Body of pancreas (tissue), 4 donors: ENCODE measurements at regions not wholly inside any gene's neighbourhood (a gene's known extent, or its start where the extent isn't known, plus 50 kb on each side); places are given as distances from the start of the nearest gene placed in this dataset.

Experiments used
- POLR2A ChIP-seq, 3 donors: fragments of 450-650 bp; IDR thresholded peaks; one replicate each; pipeline ENCODE4 v1.6.1; 2016; ENCODE audit warnings: antibody characterized with exemption in 3 of 3, mild to moderate bottlenecking in 2 of 3
- TF ChIP-seq, protein P1 (sequence below), 7 experiments: fragments of 450-650 bp in 4 of 7; fragments of 200-600 bp in 3 of 7; sonication (generic) in 3 of 7; IDR thresholded peaks; one replicate each; pipeline ENCODE4 v1.5.1; 2016 to 2019; ENCODE audit warnings: antibody characterized with exemption in 7 of 7

DNA sequence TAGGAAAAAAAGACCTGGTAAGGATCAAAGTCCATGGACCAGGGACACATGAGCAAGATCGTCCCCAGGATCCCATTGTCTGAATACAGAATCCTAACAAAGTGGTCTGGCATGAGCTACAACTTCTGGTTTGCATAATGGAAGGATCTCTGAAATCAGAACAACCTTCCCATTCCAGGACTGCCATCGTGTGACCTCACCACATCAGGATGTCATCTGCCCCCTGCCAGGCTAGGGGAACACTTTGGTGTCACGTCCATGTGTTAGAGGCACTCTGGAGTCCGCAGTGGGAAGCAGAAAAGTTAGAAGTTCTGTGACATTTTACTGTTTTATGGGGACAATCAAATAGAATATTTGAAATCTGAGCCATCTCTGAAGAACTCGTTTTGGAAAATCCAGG is 160.7 kb downstream of the RGS9 start:
- TF ChIP-seq, protein P1, sequence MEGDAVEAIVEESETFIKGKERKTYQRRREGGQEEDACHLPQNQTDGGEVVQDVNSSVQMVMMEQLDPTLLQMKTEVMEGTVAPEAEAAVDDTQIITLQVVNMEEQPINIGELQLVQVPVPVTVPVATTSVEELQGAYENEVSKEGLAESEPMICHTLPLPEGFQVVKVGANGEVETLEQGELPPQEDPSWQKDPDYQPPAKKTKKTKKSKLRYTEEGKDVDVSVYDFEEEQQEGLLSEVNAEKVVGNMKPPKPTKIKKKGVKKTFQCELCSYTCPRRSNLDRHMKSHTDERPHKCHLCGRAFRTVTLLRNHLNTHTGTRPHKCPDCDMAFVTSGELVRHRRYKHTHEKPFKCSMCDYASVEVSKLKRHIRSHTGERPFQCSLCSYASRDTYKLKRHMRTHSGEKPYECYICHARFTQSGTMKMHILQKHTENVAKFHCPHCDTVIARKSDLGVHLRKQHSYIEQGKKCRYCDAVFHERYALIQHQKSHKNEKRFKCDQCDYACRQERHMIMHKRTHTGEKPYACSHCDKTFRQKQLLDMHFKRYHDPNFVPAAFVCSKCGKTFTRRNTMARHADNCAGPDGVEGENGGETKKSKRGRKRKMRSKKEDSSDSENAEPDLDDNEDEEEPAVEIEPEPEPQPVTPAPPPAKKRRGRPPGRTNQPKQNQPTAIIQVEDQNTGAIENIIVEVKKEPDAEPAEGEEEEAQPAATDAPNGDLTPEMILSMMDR (IDR thresholded peaks at IDR 0.05), result no peak
- TF ChIP-seq POLR2A (IDR thresholded peaks at IDR 0.05), result no peak
